GM19397 (cell line): ENCODE measurements at regions not wholly inside any gene's neighbourhood (a gene's known extent, or its start where the extent isn't known, plus 50 kb on each side); places are given as distances from the start of the nearest gene placed in this dataset.
"Not testable (repeated sequence)": the region's sequence is repeated elsewhere in the genome, so short reads cannot be mapped to it uniquely, and the experiment has no call there.

Experiments used
- ATAC-seq: cut with Tn5 transposase; IDR thresholded peaks from one replicate; pipeline ENCODE4 v1.9.1; 2021; ENCODE audit warnings: mild to moderate bottlenecking, moderate library complexity; ENCODE audit not compliant: unreplicated experiment

- no peak for ATAC-seq
Observed at GRCh38 chr4:189779281-189779980, 161.2 kb upstream of the FRG1 start.

GRCh38 chr4:189780391-189780790 lies 160.3 kb upstream of the FRG1 start:
- no peak for ATAC-seq

GRCh38 chr4:189784651-189785050 lies 156.0 kb upstream of the FRG1 start:
- no peak for ATAC-seq

- ATAC-seq: no peak
Observed at GRCh38 chr4:189785257-189785656, 155.4 kb upstream of the FRG1 start.

GRCh38 chr4:189786447-189786846 lies 154.2 kb upstream of the FRG1 start:
- ATAC-seq: no peak

GRCh38 chr4:189787216-189788031 lies 153.2 kb upstream of the FRG1 start:
- no peak for ATAC-seq

GRCh38 chr4:189792924-189793618 lies 147.6 kb upstream of the FRG1 start:
- ATAC-seq: peak; percentile 92

GRCh38 chr4:189800545-189801088 lies 140.1 kb upstream of the FRG1 start:
- no peak for ATAC-seq

- no peak for ATAC-seq
Observed at GRCh38 chr4:189802884-189803283, 137.8 kb upstream of the FRG1 start.

GRCh38 chr4:189804894-189805293 lies 135.8 kb upstream of the FRG1 start:
- no peak for ATAC-seq

- ATAC-seq: no peak
Observed at GRCh38 chr4:189806506-189806905, 134.2 kb upstream of the FRG1 start.

- ATAC-seq: no peak
Observed at GRCh38 chr4:189807031-189807430, 133.6 kb upstream of the FRG1 start.

- no peak for ATAC-seq
Observed at GRCh38 chr4:189809241-189809735, 131.4 kb upstream of the FRG1 start.

GRCh38 chr4:189809839-189810238 lies 130.8 kb upstream of the FRG1 start:
- ATAC-seq: no peak

- not testable (repeated sequence) for ATAC-seq
Observed at GRCh38 chr4:189810318-189811181, 130.1 kb upstream of the FRG1 start.

- ATAC-seq: no peak
Observed at GRCh38 chr4:189815404-189816192, 125.1 kb upstream of the FRG1 start.

- ATAC-seq: no peak
Observed at GRCh38 chr4:189822326-189822725, 118.3 kb upstream of the FRG1 start.

GRCh38 chr4:189823591-189823990 lies 117.1 kb upstream of the FRG1 start:
- ATAC-seq: no peak

- ATAC-seq: no peak
Observed at GRCh38 chr4:189825466-189825865, 115.2 kb upstream of the FRG1 start.
